GM21619 (cell line): ENCODE measurements at regions not wholly inside any gene's neighbourhood (a gene's known extent, or its start where the extent isn't known, plus 50 kb on each side); places are given as distances from the start of the nearest gene placed in this dataset.
"Not testable (repeated sequence)": the region's sequence is repeated elsewhere in the genome, so short reads cannot be mapped to it uniquely, and the experiment has no call there.

ENCODE experiments used
- ATAC-seq: cut with Tn5 transposase; IDR thresholded peaks from one replicate; pipeline ENCODE4 v1.9.1; 2021; ENCODE audit not compliant: unreplicated experiment

- ATAC-seq = no peak
These were observed 244.9 kb downstream of the SEMA3D start for GRCh38 chr7:84941936-84942335.

GRCh38 chr7:84941291-84941690 is 245.6 kb downstream of the SEMA3D start:
- ATAC-seq = no peak

- ATAC-seq = no peak
These were observed 247.0 kb downstream of the SEMA3D start for GRCh38 chr7:84939888-84940287.

- no peak for ATAC-seq
These were observed 247.4 kb downstream of the SEMA3D start for GRCh38 chr7:84939442-84939841.

- no peak for ATAC-seq
These were observed 262.5 kb downstream of the SEMA3D start for GRCh38 chr7:84924353-84924752.

GRCh38 chr7:84923348-84923747 is 263.5 kb downstream of the SEMA3D start:
- ATAC-seq = no peak

- no peak for ATAC-seq
These were observed 265.7 kb downstream of the SEMA3D start for GRCh38 chr7:84921154-84921553.

GRCh38 chr7:84916973-84917372 is 269.9 kb downstream of the SEMA3D start:
- ATAC-seq = not testable (repeated sequence)

- ATAC-seq = no peak
These were observed 270.7 kb downstream of the SEMA3D start for GRCh38 chr7:84916161-84916560.

- ATAC-seq = no peak
These were observed 272.3 kb downstream of the SEMA3D start for GRCh38 chr7:84914598-84914997.

GRCh38 chr7:84913731-84914130 is 273.1 kb downstream of the SEMA3D start:
- ATAC-seq = no peak

GRCh38 chr7:84912993-84913635 is 273.7 kb downstream of the SEMA3D start:
- ATAC-seq = no peak

GRCh38 chr7:84912537-84912936 is 274.3 kb downstream of the SEMA3D start:
- ATAC-seq = no peak

GRCh38 chr7:84912018-84912417 is 274.8 kb downstream of the SEMA3D start:
- no peak for ATAC-seq

- no peak for ATAC-seq
These were observed 275.8 kb downstream of the SEMA3D start for GRCh38 chr7:84911077-84911476.

GRCh38 chr7:84910322-84910721 is 276.5 kb downstream of the SEMA3D start:
- ATAC-seq = not testable (repeated sequence)

GRCh38 chr7:84908196-84908793 is 278.6 kb downstream of the SEMA3D start:
- no peak for ATAC-seq

- ATAC-seq = no peak
These were observed 280.0 kb downstream of the SEMA3D start for GRCh38 chr7:84906889-84907288.

- no peak for ATAC-seq
These were observed 282.3 kb downstream of the SEMA3D start for GRCh38 chr7:84904561-84904960.

- no peak for ATAC-seq
These were observed 285.5 kb downstream of the SEMA3D start for GRCh38 chr7:84901366-84901765.

- ATAC-seq = no peak
These were observed 286.6 kb downstream of the SEMA3D start for GRCh38 chr7:84900215-84900614.

- ATAC-seq = no peak
These were observed 291.3 kb downstream of the SEMA3D start for GRCh38 chr7:84895563-84895962.

GRCh38 chr7:84883570-84883969 is 303.3 kb downstream of the SEMA3D start:
- not testable (repeated sequence) for ATAC-seq
